Cardiac muscle cell (in vitro differentiated cells and primary cell): ENCODE measurements at regions not wholly inside any gene's neighbourhood (a gene's known extent, or its start where the extent isn't known, plus 50 kb on each side); places are given as distances from the start of the nearest gene placed in this dataset.
A peak's percentile ranks its signal among the peaks of the same experiment; 100 is the strongest.
"Not testable (repeated sequence)": the region's sequence is repeated elsewhere in the genome, so short reads cannot be mapped to it uniquely, and the experiment has no call there.

Experiments
- DNase-seq, 2 donors: peaks; one replicate each; pipeline versions ENCODE4 v3.0.0 to v3.0.0-alpha.2; 2010 to 2017; ENCODE audit warnings: low read depth in 1 of 2, low spot score in 1 of 2
- H3K27ac ChIP-seq: fragments of 200-600 bp; sonication (generic); 2 replicates; pipeline ENCODE4 v1.5.1; 2016
- H3K27me3 ChIP-seq: fragments of 200-600 bp; sonication (generic); 2 replicates; pipeline ENCODE4 v1.6.0; 2016; ENCODE audit warnings: control low read depth
- H3K36me3 ChIP-seq: fragments of 200-600 bp; sonication (generic); 2 replicates; pipeline ENCODE4 v1.5.1; 2016; ENCODE audit warnings: control low read depth
- H3K4me1 ChIP-seq: fragments of 200-600 bp; sonication (generic); 2 replicates; pipeline ENCODE4 v1.8.1; 2017; ENCODE audit warnings: low read depth, mild to moderate bottlenecking, mixed run types
- H3K4me3 ChIP-seq: fragments of 200-600 bp; sonication (generic); 2 replicates; pipeline ENCODE4 v1.5.1; 2016; ENCODE audit warnings: mild to moderate bottlenecking
- H3K9me3 ChIP-seq: fragments of 200-600 bp; sonication (generic); 2 replicates; pipeline ENCODE4 v1.5.1; 2017; ENCODE audit warnings: low read depth, mild to moderate bottlenecking, control low read depth

DNA sequence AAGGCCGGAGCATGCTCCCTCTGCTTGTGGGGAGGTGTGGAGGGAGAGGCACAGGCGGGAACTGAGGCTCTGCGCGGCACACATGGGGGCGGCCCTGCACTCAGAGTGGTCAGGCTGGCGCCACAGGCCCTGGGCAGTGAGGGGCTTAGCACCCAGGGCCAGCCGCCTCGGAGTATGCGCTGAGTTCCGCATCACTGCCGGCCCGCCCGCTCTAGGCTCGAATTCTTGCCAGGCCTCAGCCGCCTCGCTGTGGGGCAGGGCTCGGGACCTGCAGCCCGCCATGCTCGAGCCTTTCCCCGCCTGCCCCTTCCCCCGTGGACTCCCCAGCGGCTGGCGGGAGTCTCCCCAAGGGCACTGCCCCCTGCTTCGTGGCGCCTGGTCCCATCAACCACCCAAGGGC is 905.9 kb downstream of the SPATA31A6 start:
- H3K4me3 ChIP-seq, H3K36me3 ChIP-seq, DNase-seq, H3K4me1 ChIP-seq, H3K9me3 ChIP-seq, H3K27me3 ChIP-seq, H3K27ac ChIP-seq: not testable (repeated sequence)

DNA sequence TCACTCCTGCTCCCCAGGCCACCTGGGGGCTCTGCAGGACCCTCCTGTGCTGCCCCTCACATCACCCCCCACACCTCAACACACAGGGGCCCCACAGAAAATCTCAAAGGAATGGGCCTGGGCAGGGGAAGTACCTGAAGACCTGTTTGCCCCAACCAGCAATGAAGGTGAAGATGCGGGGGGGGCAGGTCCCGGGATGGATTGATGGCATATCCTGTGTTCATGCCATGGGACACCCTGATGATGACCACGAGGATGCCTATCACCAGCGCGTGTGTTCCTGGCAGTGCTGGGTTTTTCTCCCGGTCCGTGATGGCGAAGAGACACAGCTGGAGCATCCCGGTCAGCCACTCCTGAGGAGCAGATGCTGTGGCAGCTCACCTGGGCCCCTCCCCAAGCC is 926.9 kb downstream of the SPATA31A6 start:
- not testable (repeated sequence) for H3K27ac ChIP-seq, H3K4me3 ChIP-seq

DNA sequence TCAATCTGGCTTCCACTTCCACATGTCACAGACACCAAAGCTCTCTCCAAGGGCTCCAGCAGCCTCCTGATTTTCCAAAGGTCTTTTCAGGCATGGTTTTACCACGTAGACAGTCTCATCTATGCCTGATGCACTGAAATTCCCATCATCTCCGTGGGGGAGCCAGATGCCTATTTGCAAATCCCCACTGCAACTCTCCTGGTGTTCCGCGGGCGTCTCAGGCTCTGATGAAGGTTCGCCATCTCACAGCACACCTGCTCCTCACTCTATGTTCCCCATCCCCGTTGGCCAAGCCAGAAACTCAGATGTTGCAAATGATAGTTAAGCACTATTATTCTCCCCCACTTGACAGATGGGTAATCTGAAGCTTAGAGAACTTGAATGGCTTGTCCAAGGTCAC is 929.4 kb downstream of the SPATA31A6 start:
- not testable (repeated sequence) for H3K4me3 ChIP-seq, DNase-seq, H3K27me3 ChIP-seq, H3K4me1 ChIP-seq, H3K27ac ChIP-seq, H3K36me3 ChIP-seq, H3K9me3 ChIP-seq

More for the DNA sequence above, 926.9 kb downstream of the SPATA31A6 start:
- H3K9me3 ChIP-seq, H3K36me3 ChIP-seq, H3K27me3 ChIP-seq, H3K4me1 ChIP-seq, DNase-seq: not testable (repeated sequence)

DNA sequence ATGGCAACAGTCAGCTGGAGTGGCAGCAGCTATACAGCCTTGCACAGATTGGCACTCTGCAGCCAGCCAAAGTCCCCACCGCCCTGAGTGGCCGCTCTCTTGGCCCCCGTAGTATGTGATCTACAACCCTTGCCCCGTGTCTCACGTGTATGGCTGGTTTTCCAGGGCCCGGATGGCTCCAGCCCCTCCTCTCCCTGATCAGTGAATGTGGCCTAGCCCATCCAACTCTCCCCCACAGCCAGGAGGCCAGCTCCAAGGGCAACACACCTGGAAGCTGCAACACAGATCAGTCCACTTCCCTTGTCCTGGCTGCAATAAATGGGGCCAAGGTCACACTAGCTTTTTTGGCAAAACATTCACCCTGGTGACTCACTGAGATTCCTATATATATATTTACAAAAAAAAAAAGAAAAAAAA is 932.4 kb downstream of the SPATA31A6 start:
- H3K9me3 ChIP-seq, H3K4me3 ChIP-seq, H3K27ac ChIP-seq, H3K36me3 ChIP-seq, H3K27me3 ChIP-seq, H3K4me1 ChIP-seq: not testable (repeated sequence)
- peak in 1 of 2 donors; percentile 2 for DNase-seq

DNA sequence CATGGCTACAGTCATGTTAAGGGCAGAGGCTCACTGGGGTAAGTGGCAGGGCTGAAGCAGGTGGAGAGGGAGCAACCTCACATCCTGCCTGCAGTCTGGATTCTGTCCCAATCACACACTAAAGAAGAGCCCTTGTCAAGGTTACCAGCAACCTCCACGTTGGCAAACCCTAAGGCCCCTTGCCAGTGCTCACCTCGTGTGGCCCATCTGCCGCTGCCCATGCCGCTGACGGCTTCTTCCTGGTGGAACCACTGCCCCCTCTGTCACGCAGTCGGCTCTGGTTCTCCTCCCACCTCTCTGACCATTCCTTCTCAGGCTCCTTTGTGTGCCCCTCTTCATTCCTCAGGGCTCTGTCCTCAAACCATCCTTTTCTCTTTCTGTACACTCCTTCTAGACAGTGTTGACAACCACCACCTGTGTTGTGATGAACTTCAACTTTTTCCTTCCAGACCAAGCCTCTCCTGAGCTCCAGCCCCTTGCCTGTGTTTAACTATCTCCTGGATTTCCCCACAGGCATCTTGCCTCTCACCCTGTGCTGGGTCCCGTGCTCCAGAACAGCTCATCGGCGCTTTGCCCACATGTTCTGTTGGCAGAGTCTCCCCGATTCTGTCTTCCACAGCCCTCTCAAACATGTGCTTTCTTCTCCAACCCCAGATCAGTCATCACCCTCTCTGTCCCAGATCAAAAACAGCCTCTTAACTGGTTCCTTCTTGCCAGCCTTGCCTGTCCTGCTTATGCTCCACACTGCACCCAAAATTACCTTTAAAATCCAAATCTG is 934.8 kb downstream of the SPATA31A6 start:
- H3K27me3 ChIP-seq, H3K4me1 ChIP-seq, H3K9me3 ChIP-seq, H3K4me3 ChIP-seq, H3K36me3 ChIP-seq, H3K27ac ChIP-seq, DNase-seq: not testable (repeated sequence)

DNA sequence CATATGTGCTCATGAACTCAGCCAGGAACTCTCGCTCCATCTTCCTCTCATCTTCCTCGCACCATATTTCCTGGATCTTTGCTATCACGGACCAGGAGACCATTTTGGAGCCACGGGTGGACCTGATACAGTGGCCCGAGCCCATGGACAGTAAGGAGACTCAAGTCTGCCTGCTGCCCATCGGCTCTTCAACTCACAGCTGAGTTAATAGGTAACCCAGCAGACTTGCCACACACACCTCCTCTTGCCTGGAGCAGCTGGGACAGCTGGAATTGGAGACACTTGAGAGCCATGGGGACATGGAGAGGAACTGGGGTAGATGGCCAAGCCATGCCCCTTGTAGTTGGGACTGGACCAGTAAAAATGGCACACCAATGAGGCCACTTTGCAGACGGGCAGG is 936.1 kb downstream of the SPATA31A6 start:
- not testable (repeated sequence) for H3K4me3 ChIP-seq, H3K4me1 ChIP-seq, DNase-seq, H3K36me3 ChIP-seq, H3K9me3 ChIP-seq, H3K27ac ChIP-seq, H3K27me3 ChIP-seq

DNA sequence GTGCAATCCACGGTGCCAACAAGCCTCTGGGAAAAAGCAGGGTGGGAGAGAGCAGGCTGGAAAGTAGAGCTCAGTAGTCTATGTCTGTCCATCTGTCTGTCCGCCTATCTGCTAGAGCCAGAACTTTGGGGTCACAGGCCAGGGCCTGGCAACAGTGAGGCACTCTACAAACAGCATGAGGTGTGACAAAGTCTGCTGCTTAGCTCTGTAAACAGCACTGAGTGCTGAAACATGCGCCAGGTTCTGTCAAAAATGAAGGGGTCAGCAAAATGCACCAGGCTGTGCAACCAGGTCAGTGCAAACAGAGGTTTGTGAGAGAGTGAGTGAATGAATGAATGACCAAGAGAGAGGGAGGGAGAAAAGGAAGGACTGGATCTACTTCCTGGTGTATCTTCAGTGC is 936.5 kb downstream of the SPATA31A6 start:
- not testable (repeated sequence) for H3K36me3 ChIP-seq, H3K9me3 ChIP-seq, DNase-seq, H3K27ac ChIP-seq, H3K4me1 ChIP-seq, H3K4me3 ChIP-seq, H3K27me3 ChIP-seq

DNA sequence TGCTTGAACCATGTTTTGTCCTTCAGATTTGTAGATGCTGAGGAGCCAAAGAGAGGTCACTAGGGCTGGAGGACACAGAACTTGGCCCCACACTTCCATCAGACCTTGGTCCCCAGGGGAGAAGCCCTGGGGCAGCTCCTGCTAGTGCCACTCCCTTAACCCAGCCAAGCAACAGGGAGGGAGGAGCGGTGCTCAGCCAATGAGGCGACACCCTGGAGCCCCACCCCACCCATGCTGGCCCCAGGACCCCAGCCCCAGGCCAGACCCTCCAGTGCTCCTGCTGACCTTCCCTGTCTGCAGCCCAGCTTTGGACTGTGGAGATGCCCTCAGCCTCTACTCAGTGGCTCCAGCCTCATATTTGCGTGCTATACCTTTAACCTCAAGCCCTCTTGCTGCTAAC is 942.4 kb downstream of the SPATA31A6 start:
- DNase-seq, H3K9me3 ChIP-seq, H3K36me3 ChIP-seq, H3K4me1 ChIP-seq, H3K27ac ChIP-seq, H3K27me3 ChIP-seq, H3K4me3 ChIP-seq: not testable (repeated sequence)

DNA sequence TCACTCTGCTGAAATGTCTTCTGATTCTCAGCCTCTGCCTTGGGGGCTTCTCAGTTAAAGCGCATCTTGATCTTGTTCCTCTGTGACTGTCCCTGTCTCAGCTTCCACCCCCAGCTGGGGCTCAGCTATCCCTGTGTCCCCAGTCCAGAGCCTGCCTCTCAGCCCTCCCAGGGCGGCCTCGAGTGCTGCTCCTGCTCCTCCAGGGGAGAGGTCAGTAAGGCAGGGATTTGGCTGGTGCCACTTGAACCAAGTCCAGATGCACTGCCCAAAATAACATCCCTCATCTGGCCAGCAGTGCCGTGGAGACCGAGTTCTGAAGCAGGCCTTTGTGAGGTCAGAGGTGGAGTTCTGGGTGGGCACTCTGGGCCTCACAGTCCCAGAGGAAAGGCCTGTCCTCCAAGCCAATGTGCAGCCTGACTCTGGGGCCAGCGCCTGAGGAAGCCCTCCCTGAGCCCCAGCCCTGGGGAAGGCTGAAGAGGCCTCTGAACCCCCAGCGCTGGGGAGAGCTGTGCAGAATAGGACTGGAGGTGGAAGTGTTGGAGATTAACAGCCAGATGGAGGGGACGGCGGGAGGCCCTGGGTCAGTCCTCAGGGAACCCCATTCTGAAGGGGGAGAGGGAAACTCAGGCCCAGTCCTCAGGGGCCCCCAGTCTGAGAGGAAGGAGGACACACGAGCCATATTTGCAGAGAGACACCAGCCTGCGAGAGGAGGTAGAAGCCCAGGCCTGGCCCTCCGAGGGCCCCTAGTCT is 943.7 kb downstream of the SPATA31A6 start:
- not testable (repeated sequence) for H3K9me3 ChIP-seq, H3K27me3 ChIP-seq, H3K36me3 ChIP-seq, H3K27ac ChIP-seq, H3K4me3 ChIP-seq, H3K4me1 ChIP-seq, DNase-seq

DNA sequence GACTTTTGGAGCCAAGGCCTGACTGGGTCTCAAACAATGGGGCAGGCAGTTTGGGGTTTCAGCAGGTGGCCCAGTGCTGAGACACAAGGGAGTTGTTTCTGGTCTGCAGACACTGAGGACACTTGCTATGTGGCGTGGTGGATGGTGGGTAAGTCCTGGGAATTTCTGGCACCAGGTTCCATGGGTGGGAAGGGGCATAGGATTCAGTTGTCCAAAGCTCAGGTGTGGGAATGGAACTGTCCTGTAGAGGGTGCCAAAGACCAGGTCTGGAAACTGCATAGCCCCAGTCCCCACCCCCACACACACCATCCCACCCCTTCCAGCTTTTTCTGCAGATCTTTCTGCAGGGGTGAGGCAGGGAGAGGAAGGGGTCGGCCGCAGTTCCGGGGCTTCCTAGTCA is 944.5 kb downstream of the SPATA31A6 start:
- not testable (repeated sequence) for H3K36me3 ChIP-seq, H3K27ac ChIP-seq, H3K4me1 ChIP-seq, H3K9me3 ChIP-seq, H3K27me3 ChIP-seq, DNase-seq, H3K4me3 ChIP-seq

DNA sequence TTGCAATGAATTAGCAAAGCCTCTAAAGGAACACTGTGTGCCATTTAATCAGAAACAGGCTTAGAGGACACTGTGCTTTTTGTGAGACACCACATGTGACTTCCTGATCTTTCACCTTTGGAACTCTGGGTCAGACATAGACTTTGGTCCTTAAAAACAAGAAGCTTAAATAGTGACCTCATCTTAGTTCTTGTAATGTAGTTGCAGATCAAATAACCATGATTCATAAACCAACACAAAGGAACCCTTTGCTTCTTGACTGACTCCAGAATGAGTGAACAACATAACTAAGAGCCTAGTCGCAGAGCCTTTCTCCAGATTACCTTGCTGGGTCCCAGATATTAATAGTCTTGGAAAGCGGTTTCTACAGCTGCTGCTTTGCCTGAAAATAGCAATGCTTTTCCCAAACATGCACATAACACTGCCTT is 947.3 kb downstream of the SPATA31A6 start:
- H3K9me3 ChIP-seq, H3K36me3 ChIP-seq, H3K27me3 ChIP-seq, H3K4me1 ChIP-seq, H3K4me3 ChIP-seq, H3K27ac ChIP-seq: not testable (repeated sequence)
- peak in 1 of 2 donors; percentile 3 for DNase-seq

DNA sequence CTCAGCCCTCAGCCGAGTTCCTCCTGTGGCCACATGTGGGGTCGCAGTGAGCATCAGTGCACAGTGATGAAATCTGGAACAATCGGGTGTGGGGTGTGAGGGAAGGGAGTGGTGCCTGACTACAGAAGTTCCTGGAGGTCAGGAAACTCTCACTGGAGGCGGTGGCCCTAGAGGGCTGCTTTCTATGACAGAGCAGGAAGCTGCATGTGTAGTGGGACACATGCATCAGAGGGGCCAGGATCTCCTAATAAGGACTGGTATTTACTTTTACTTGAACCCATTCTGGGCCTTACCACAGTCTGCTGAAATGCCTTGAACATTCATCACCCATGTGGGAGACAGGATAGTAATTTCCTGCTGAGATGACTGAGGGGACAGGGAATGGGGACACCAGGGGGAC is 952.0 kb downstream of the SPATA31A6 start:
- H3K9me3 ChIP-seq, H3K27ac ChIP-seq, H3K4me1 ChIP-seq, H3K27me3 ChIP-seq, H3K4me3 ChIP-seq, H3K36me3 ChIP-seq: not testable (repeated sequence)
- DNase-seq = peak in 1 of 2 donors; percentile 2

DNA sequence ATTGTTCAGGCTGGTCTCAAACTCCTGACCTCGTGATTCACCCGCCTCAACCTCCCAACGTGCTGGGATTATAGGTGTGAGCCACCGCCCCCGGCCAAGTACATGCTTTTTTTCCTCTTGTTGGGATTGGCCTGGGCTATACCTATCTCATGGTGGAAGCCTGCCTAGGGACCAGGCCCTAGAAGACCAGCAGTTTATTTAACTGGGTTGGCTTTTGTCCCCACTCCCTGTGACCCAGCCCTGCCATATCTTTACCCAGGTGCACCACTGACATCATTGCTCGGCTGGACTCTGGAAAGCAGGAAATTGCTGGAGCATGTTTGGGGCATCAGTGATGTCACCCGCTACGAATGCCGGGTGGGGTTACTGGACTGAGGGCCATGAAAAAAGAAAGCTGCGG is 955.5 kb downstream of the SPATA31A6 start:
- not testable (repeated sequence) for H3K36me3 ChIP-seq, H3K27ac ChIP-seq, H3K4me3 ChIP-seq, H3K9me3 ChIP-seq, H3K27me3 ChIP-seq, H3K4me1 ChIP-seq
- DNase-seq = peak in 1 of 2 donors; percentile 0

DNA sequence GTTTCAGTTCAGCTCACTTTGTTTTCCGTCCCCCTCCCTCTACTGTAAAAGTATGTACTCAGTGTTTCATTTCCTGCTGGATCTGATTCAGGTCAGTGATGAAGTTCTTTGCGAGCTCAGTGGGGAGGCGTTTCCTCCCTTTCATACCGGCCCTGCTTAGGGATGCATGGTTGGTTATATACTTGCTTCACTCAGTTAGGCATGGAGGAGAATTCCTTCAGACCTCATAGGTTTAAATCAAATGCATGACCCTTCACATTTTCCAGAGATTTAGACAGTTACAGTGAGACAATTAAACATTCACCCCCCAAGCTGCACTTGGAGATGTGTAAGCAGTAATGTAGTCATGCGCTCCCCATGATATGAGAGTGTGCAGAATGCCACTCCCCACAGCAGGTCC is 955.9 kb downstream of the SPATA31A6 start:
- DNase-seq, H3K4me1 ChIP-seq, H3K27ac ChIP-seq: not testable (repeated sequence)

More for the DNA sequence above, 955.9 kb downstream of the SPATA31A6 start:
- H3K4me3 ChIP-seq, H3K36me3 ChIP-seq, H3K9me3 ChIP-seq, H3K27me3 ChIP-seq: not testable (repeated sequence)
